ENCODE measurements at regions not wholly inside any gene's neighbourhood (a gene's known extent, or its start where the extent isn't known, plus 50 kb on each side); places are given as distances from the start of the nearest gene placed in this dataset.

- ATAC-seq (ENCODE audit: low read depth in 2 of 2) (no peak), DNase-seq (no peak)
- H3K27me3 Mint-ChIP-seq: peaks cover 20 to 36% (median 33%) of the 10 kb centered on the region in 3 donors
- no peaks in the 10 kb centered on the region for H3K36me3 Mint-ChIP-seq
- peak overlapping the region in 1 of 6 donors; percentile 13 for H3K27ac Mint-ChIP-seq
- peaks cover 0 to 6% (median 2%) of the 10 kb centered on the region in 7 donors for H3K9me3 Mint-ChIP-seq
- peaks cover 0 to 4% (median 0%) of the 10 kb centered on the region in 3 donors for H3K4me1 Mint-ChIP-seq
- H3K4me3 Mint-ChIP-seq: no peak overlapping the region
These were observed 168.2 kb downstream of the CYLD start for GRCh38 chr16:50909831-50910735.

GRCh38 chr16:50908468-50908867 lies 166.6 kb downstream of the CYLD start:
- ATAC-seq (ENCODE audit: low read depth in 2 of 2) (no peak), DNase-seq (no peak)
- Mint-ChIP-seq H3K36me3 (no peaks in the 10 kb centered on the region), H3K4me3 (no peak overlapping the region), H3K4me1 (no peaks in the 10 kb centered on the region), H3K27ac (no peak overlapping the region), H3K27me3 (peaks cover 13 to 25% (median 24%) of the 10 kb centered on the region in 3 donors), H3K9me3 (peaks cover 0 to 3% (median 0%) of the 10 kb centered on the region in 7 donors)

GRCh38 chr16:50906454-50906853 lies 164.6 kb downstream of the CYLD start:
- H3K27me3 Mint-ChIP-seq: peaks cover 10 to 18% (median 10%) of the 10 kb centered on the region in 3 donors
- H3K27ac Mint-ChIP-seq: no peak overlapping the region
- H3K4me1 Mint-ChIP-seq: no peaks in the 10 kb centered on the region
- H3K9me3 Mint-ChIP-seq: peaks cover 0 to 3% (median 0%) of the 10 kb centered on the region in 7 donors
- ATAC-seq (ENCODE audit: low read depth in 2 of 2) (no peak), DNase-seq (no peak)
- H3K36me3 Mint-ChIP-seq: no peaks in the 10 kb centered on the region
- H3K4me3 Mint-ChIP-seq: no peak overlapping the region

- no peak for DNase-seq
- Mint-ChIP-seq H3K4me3 (no peak overlapping the region), H3K9me3 (peaks cover 0 to 12% (median 2%) of the 10 kb centered on the region in 7 donors), H3K27ac (no peak overlapping the region), H3K4me1 (no peaks in the 10 kb centered on the region), H3K36me3 (peaks cover 0 to 2% of the 10 kb centered on the region in 2 donors), H3K27me3 (peaks cover 0 to 15% (median 9%) of the 10 kb centered on the region in 3 donors)
- no peak for ATAC-seq (ENCODE audit: low read depth in 2 of 2)
These were observed 160.6 kb downstream of the CYLD start for GRCh38 chr16:50902457-50902856.

- ATAC-seq (ENCODE audit: low read depth in 2 of 2): no peak
- H3K4me1 Mint-ChIP-seq: no peaks in the 10 kb centered on the region
- peaks cover 0 to 11% of the 10 kb centered on the region in 2 donors for H3K36me3 Mint-ChIP-seq
- no peak overlapping the region for H3K27ac Mint-ChIP-seq
- no peak overlapping the region for H3K4me3 Mint-ChIP-seq
- peaks cover under 1 to 24% (median 11%) of the 10 kb centered on the region in 7 donors for H3K9me3 Mint-ChIP-seq
- H3K27me3 Mint-ChIP-seq: peaks cover 0 to 9% (median 7%) of the 10 kb centered on the region in 3 donors
- no peak for DNase-seq
These were observed 159.2 kb downstream of the CYLD start for GRCh38 chr16:50901062-50901461.

GRCh38 chr16:50900391-50900942 lies 158.6 kb downstream of the CYLD start:
- H3K27ac Mint-ChIP-seq: no peak overlapping the region
- no peak overlapping the region for H3K4me3 Mint-ChIP-seq
- ATAC-seq (ENCODE audit: low read depth in 2 of 2): no peak
- peaks cover 0 to 11% of the 10 kb centered on the region in 2 donors for H3K36me3 Mint-ChIP-seq
- peaks cover 0 to 9% (median 4%) of the 10 kb centered on the region in 3 donors for H3K27me3 Mint-ChIP-seq
- H3K4me1 Mint-ChIP-seq: no peaks in the 10 kb centered on the region
- H3K9me3 Mint-ChIP-seq: peaks cover 2 to 30% (median 15%) of the 10 kb centered on the region in 7 donors
- no peak for DNase-seq

- no peak for ATAC-seq (ENCODE audit: low read depth in 2 of 2)
- DNase-seq: no peak
- peaks cover 0 to 11% of the 10 kb centered on the region in 2 donors for H3K36me3 Mint-ChIP-seq
- H3K27ac Mint-ChIP-seq: no peak overlapping the region
- H3K4me3 Mint-ChIP-seq: no peak overlapping the region
- peaks cover 0 to 10% (median 4%) of the 10 kb centered on the region in 3 donors for H3K27me3 Mint-ChIP-seq
- H3K4me1 Mint-ChIP-seq: no peaks in the 10 kb centered on the region
- H3K9me3 Mint-ChIP-seq: peaks cover 2 to 33% (median 12%) of the 10 kb centered on the region in 7 donors
These were observed 158.1 kb downstream of the CYLD start for GRCh38 chr16:50899951-50900350.

GRCh38 chr16:50889746-50890145 lies 147.9 kb downstream of the CYLD start:
- peaks cover 22 to 51% (median 33%) of the 10 kb centered on the region in 3 donors for H3K27me3 Mint-ChIP-seq
- H3K36me3 Mint-ChIP-seq: no peaks in the 10 kb centered on the region
- ATAC-seq (ENCODE audit: low read depth in 2 of 2): no peak
- H3K9me3 Mint-ChIP-seq: peaks cover 0 to 14% (median 5%) of the 10 kb centered on the region in 7 donors
- DNase-seq: no peak
- H3K4me1 Mint-ChIP-seq: no peaks in the 10 kb centered on the region
- H3K4me3 Mint-ChIP-seq: no peak overlapping the region
- no peak overlapping the region for H3K27ac Mint-ChIP-seq

- DNase-seq: no peak
- no peaks in the 10 kb centered on the region for H3K4me1 Mint-ChIP-seq
- no peak overlapping the region for H3K4me3 Mint-ChIP-seq
- peaks cover 0 to 16% (median 5%) of the 10 kb centered on the region in 7 donors for H3K9me3 Mint-ChIP-seq
- peaks cover 17 to 52% (median 30%) of the 10 kb centered on the region in 3 donors for H3K27me3 Mint-ChIP-seq
- no peak overlapping the region for H3K27ac Mint-ChIP-seq
- H3K36me3 Mint-ChIP-seq: no peaks in the 10 kb centered on the region
- no peak for ATAC-seq (ENCODE audit: low read depth in 2 of 2)
These were observed 147.4 kb downstream of the CYLD start for GRCh38 chr16:50889276-50889675.

GRCh38 chr16:50888486-50889261 lies 146.8 kb downstream of the CYLD start:
- no peaks in the 10 kb centered on the region for H3K4me1 Mint-ChIP-seq
- ATAC-seq (ENCODE audit: low read depth in 2 of 2) (no peak), DNase-seq (no peak)
- peaks cover 15 to 52% (median 24%) of the 10 kb centered on the region in 3 donors for H3K27me3 Mint-ChIP-seq
- no peaks in the 10 kb centered on the region for H3K36me3 Mint-ChIP-seq
- peaks cover 0 to 14% (median 2%) of the 10 kb centered on the region in 7 donors for H3K9me3 Mint-ChIP-seq
- H3K4me3 Mint-ChIP-seq: peak overlapping the region in 1 of 8 donors; percentile 24
- no peak overlapping the region for H3K27ac Mint-ChIP-seq

- Mint-ChIP-seq H3K27ac (no peak overlapping the region), H3K9me3 (peaks cover 0 to 14% (median 2%) of the 10 kb centered on the region in 7 donors), H3K4me1 (no peaks in the 10 kb centered on the region), H3K36me3 (no peaks in the 10 kb centered on the region), H3K27me3 (peaks cover 15 to 44% (median 17%) of the 10 kb centered on the region in 3 donors), H3K4me3 (peak overlapping the region in 1 of 8 donors; percentile 80)
- DNase-seq (no peak), ATAC-seq (ENCODE audit: low read depth in 2 of 2) (no peak)
These were observed 145.8 kb downstream of the CYLD start for GRCh38 chr16:50887500-50888298.

- DNase-seq (no peak), ATAC-seq (ENCODE audit: low read depth in 2 of 2) (no peak)
- H3K36me3 Mint-ChIP-seq: no peaks in the 10 kb centered on the region
- H3K4me1 Mint-ChIP-seq: no peaks in the 10 kb centered on the region
- H3K4me3 Mint-ChIP-seq: no peak overlapping the region
- H3K9me3 Mint-ChIP-seq: peaks cover 0 to 10% (median 4%) of the 10 kb centered on the region in 7 donors
- peaks cover 9 to 44% (median 17%) of the 10 kb centered on the region in 3 donors for H3K27me3 Mint-ChIP-seq
- H3K27ac Mint-ChIP-seq: no peak overlapping the region
These were observed 142.4 kb downstream of the CYLD start for GRCh38 chr16:50884066-50884860.
